Transverse colon (tissue), 4 donors: ENCODE measurements at regions not wholly inside any gene's neighbourhood (a gene's known extent, or its start where the extent isn't known, plus 50 kb on each side); places are given as distances from the start of the nearest gene placed in this dataset.

ENCODE experiments used
- DNase-seq: peaks from one replicate; pipeline ENCODE4 v3.0.0-alpha.2; 2019
- H3K27ac ChIP-seq, 4 donors: fragments of 200-600 bp; sonication (generic); 2 replicates each; pipeline ENCODE4 v1.5.1; 2016 to 2018; ENCODE audit warnings: inconsistent platforms in 4 of 4
- H3K27me3 ChIP-seq: fragments of 200-600 bp; sonication (generic); 2 replicates; pipeline ENCODE4 v1.5.1; 2017; ENCODE audit warnings: inconsistent platforms
- H3K36me3 ChIP-seq, 4 donors: fragments of 200-600 bp; sonication (generic); 2 replicates each; pipeline ENCODE4 v1.5.1; 2017 to 2019; ENCODE audit warnings: inconsistent platforms in 4 of 4
- H3K4me1 ChIP-seq, 4 donors: fragments of 200-600 bp; sonication (generic); 2 replicates each; pipeline ENCODE4 v1.5.1; 2017 to 2020; ENCODE audit warnings: inconsistent platforms in 4 of 4
- H3K4me3 ChIP-seq, 4 donors: fragments of 200-600 bp; sonication (generic); 1 replicate in 1 of 4; 2 replicates in 3 of 4; pipeline versions ENCODE4 v1.5.1 to v1.6.1; 2017 to 2019; ENCODE audit warnings: inconsistent platforms in 4 of 4
- H3K9me3 ChIP-seq, 2 donors: fragments of 200-600 bp; sonication (generic); 2 replicates each; pipeline ENCODE4 v1.5.1; 2017 to 2019; ENCODE audit warnings: inconsistent platforms in 2 of 2
- EP300 ChIP-seq: sonication (generic); formaldehyde crosslinking; IDR thresholded peaks from one replicate; pipeline ENCODE4 v1.6.1; 2017; ENCODE audit warnings: antibody characterized with exemption, low read depth
- POLR2A ChIP-seq: fragments of 450-650 bp; IDR thresholded peaks from one replicate; pipeline ENCODE4 v1.6.1; 2016; ENCODE audit warnings: antibody characterized with exemption, mild to moderate bottlenecking, moderate library complexity
- POLR2AphosphoS5 ChIP-seq, 3 donors: sonication (generic); formaldehyde crosslinking; IDR thresholded peaks; one replicate each; pipeline ENCODE4 v1.6.1; 2016; ENCODE audit warnings: antibody characterized with exemption in 3 of 3
- WGBS, 2 donors: methylation state at CpG; one replicate each; pipeline ENCODE4 v1.1.5; 2018; ENCODE audit warnings: low coverage in 1 of 2; 5-methylcytosine and 5-hydroxymethylcytosine counted together
- in situ Hi-C, 4 donors: fragments of 200-750 bp; cut with MboI; loops; one replicate each; pipeline versions ENCODE4 v1.15.0 to v1.15.1; 2017; ENCODE audit warnings: low sequenced_read_pairs in 3 of 4, low pct_ligation_motif_present in 1 of 4, low pct_unique_long_range_greater_than_20kb in 1 of 4
- intact Hi-C: fragments of 100-400 bp; cut with DNase I; formaldehyde crosslinking; loops from one replicate; pipeline ENCODE4 v1.15.1; 2023; ENCODE audit warnings: low total_unique reads
- TF ChIP-seq, protein P1 (sequence below), 5 experiments: fragments of 200-600 bp in 3 of 5; fragments of 450-650 bp in 2 of 5; sonication (generic) in 3 of 5; IDR thresholded peaks; 1 replicate in 2 of 5; 2 replicates in 3 of 5; pipeline ENCODE4 v1.5.1; 2016 to 2017; ENCODE audit warnings: antibody characterized with exemption in 5 of 5, inconsistent platforms in 3 of 5, mild to moderate bottlenecking in 2 of 5, moderate library complexity in 1 of 5

GRCh38 chr2:183227176-183227575 is 102.9 kb downstream of the NUP35 start:
- WGBS, 2 donors, result 83 to 91% methylated on average over 1 of the region's 1 CpG
- no peak for TF ChIP-seq EP300
- no peak for TF ChIP-seq POLR2A
- TF ChIP-seq POLR2AphosphoS5 (IDR thresholded peaks at IDR 0.05), result no peak
- TF ChIP-seq, protein P1, sequence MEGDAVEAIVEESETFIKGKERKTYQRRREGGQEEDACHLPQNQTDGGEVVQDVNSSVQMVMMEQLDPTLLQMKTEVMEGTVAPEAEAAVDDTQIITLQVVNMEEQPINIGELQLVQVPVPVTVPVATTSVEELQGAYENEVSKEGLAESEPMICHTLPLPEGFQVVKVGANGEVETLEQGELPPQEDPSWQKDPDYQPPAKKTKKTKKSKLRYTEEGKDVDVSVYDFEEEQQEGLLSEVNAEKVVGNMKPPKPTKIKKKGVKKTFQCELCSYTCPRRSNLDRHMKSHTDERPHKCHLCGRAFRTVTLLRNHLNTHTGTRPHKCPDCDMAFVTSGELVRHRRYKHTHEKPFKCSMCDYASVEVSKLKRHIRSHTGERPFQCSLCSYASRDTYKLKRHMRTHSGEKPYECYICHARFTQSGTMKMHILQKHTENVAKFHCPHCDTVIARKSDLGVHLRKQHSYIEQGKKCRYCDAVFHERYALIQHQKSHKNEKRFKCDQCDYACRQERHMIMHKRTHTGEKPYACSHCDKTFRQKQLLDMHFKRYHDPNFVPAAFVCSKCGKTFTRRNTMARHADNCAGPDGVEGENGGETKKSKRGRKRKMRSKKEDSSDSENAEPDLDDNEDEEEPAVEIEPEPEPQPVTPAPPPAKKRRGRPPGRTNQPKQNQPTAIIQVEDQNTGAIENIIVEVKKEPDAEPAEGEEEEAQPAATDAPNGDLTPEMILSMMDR (IDR thresholded peaks at IDR 0.05), result no peak
- Histone ChIP-seq H3K27me3 (no peaks in the 10 kb centered on the region), H3K4me3 (no peak overlapping the region), H3K27ac (no peak overlapping the region), H3K9me3 (no peaks in the 10 kb centered on the region), H3K4me1 (no peaks in the 10 kb centered on the region), H3K36me3 (no peaks in the 10 kb centered on the region)
- intact Hi-C loops, result no loop called here
- in situ Hi-C loops, result no loop called here
- DNase-seq, result no peak

DNA sequence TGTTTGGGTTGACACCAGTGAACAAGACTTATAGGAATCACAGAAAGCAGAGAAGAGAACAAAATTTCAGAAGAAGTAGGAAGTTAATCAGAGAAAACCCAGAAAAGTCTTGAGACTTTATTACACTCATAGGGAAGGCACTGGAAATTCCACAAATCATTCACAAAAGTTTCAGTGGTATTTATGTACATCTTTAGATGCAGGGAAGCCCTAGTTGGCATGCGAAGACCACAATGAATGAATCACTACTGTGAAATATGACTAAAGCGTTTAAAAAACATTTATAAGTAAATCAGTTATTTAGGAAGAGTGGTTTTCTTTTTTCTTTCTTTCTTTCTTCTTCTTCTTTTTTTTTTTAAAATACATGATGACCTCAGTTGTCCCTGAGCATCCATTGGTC is 105.1 kb downstream of the NUP35 start:
- no peak for TF ChIP-seq POLR2AphosphoS5 (IDR thresholded peaks at IDR 0.05)
- in situ Hi-C loops (no loop called here), intact Hi-C loops (no loop called here)
- Histone ChIP-seq H3K36me3 (no peaks in the 10 kb centered on the region), H3K4me1 (no peaks in the 10 kb centered on the region), H3K9me3 (no peaks in the 10 kb centered on the region), H3K27me3 (no peaks in the 10 kb centered on the region), H3K4me3 (no peak overlapping the region), H3K27ac (no peak overlapping the region)
- DNase-seq, result no peak
- WGBS, 2 donors, result 74 to 77% methylated on average over 2 of the region's 2 CpGs

DNA sequence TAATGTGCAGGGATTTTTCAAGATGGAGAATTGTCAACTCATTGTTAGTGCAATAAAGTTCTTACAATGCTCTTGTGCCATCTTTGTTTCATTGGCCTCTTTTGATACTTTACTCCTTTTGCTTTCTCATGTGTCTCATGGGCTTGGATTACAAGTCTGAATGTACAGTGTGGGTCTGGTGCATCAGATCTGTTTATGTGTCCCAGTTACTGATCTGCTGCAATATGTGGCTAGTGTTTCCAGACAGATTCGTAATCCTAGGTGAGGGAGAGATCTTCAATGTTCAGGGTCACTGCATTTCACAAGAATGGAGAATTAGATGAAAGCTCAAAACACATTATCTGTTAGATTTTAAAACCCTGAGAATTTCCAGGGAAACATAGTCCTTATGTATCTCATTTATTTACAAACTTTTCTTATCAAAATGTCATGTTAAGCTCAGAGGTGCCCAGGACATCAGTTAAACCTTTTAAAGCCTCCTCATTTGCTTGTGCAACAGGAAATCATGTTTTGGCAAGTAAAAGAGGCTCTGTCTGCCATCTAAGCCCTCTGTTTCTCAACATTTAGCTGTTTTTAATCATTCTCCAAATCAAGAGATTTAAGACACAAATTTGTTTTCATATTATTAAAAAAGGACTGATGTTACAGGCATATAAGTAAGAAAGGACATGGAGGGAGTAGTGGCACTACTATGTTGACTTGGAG is 108.1 kb downstream of the NUP35 start:
- H3K27ac ChIP-seq, result no peak overlapping the region
- no peak for DNase-seq
- in situ Hi-C loops, result no loop called here
- H3K9me3 ChIP-seq, result no peaks in the 10 kb centered on the region
- no peaks in the 10 kb centered on the region for H3K27me3 ChIP-seq
- no peaks in the 10 kb centered on the region for H3K4me1 ChIP-seq
- intact Hi-C loops, result no loop called here
- H3K4me3 ChIP-seq, result no peak overlapping the region
- WGBS, 2 donors, result 88 to 100% methylated on average over 1 of the region's 1 CpG
- no peaks in the 10 kb centered on the region for H3K36me3 ChIP-seq
- TF ChIP-seq, protein P1 (IDR thresholded peaks at IDR 0.05), result no peak
- no peak for TF ChIP-seq POLR2AphosphoS5 (IDR thresholded peaks at IDR 0.05)
- TF ChIP-seq EP300, result no peak
- no peak for TF ChIP-seq POLR2A

GRCh38 chr2:183242937-183243336 is 118.7 kb downstream of the NUP35 start:
- intact Hi-C loops (no loop called here), in situ Hi-C loops (no loop called here)
- 65 to 77% methylated on average over 2 to 3 of the region's 3 CpGs for WGBS, 2 donors
- no peak for DNase-seq
- Histone ChIP-seq H3K36me3 (no peaks in the 10 kb centered on the region), H3K9me3 (no peaks in the 10 kb centered on the region), H3K27me3 (no peaks in the 10 kb centered on the region), H3K4me3 (no peak overlapping the region), H3K4me1 (no peaks in the 10 kb centered on the region), H3K27ac (no peak overlapping the region)
- TF ChIP-seq, protein P1 (IDR thresholded peaks at IDR 0.05), result no peak
- TF ChIP-seq EP300 (no peak), POLR2AphosphoS5 (IDR thresholded peaks at IDR 0.05) (no peak)

GRCh38 chr2:183243758-183244157 is 119.5 kb downstream of the NUP35 start:
- H3K4me1 ChIP-seq, result no peaks in the 10 kb centered on the region
- no peak overlapping the region for H3K4me3 ChIP-seq
- intact Hi-C loops, result no loop called here
- 91 to 92% methylated on average over 3 of the region's 3 CpGs for WGBS, 2 donors
- no peaks in the 10 kb centered on the region for H3K27me3 ChIP-seq
- TF ChIP-seq POLR2AphosphoS5 (IDR thresholded peaks at IDR 0.05), result no peak
- TF ChIP-seq POLR2A, result no peak
- TF ChIP-seq, protein P1 (IDR thresholded peaks at IDR 0.05), result no peak
- TF ChIP-seq EP300, result no peak
- no peak for DNase-seq
- no peaks in the 10 kb centered on the region for H3K9me3 ChIP-seq
- no peak overlapping the region for H3K27ac ChIP-seq
- H3K36me3 ChIP-seq, result no peaks in the 10 kb centered on the region
- in situ Hi-C loops, result no loop called here
